Type B pancreatic cell (in vitro differentiated cells): ENCODE measurements at regions not wholly inside any gene's neighbourhood (a gene's known extent, or its start where the extent isn't known, plus 50 kb on each side); places are given as distances from the start of the nearest gene placed in this dataset.

Experiments used
- DNase-seq: peaks from one replicate; pipeline ENCODE4 v3.0.0; 2021; ENCODE audit warnings: mixed read lengths; ENCODE audit not compliant: unreplicated experiment; ENCODE audit errors: extremely low spot score
- H3K27ac Mint-ChIP-seq: 2 replicates; pipeline ENCODE4 v1.8.0; 2021; ENCODE audit warnings: mild to moderate bottlenecking, mixed read lengths
- H3K27me3 Mint-ChIP-seq: 2 replicates; pipeline ENCODE4 v1.8.0; 2021; ENCODE audit warnings: mixed read lengths
- H3K36me3 Mint-ChIP-seq: 2 replicates; pipeline ENCODE4 v1.8.0; 2021; ENCODE audit warnings: mixed read lengths
- H3K4me1 Mint-ChIP-seq: one replicate; pipeline ENCODE4 v1.8.0; 2021; ENCODE audit warnings: mixed read lengths; ENCODE audit not compliant: unreplicated experiment
- H3K4me3 Mint-ChIP-seq: 2 replicates; pipeline ENCODE4 v1.8.0; 2021; ENCODE audit warnings: mild to moderate bottlenecking, mixed read lengths
- H3K9me3 Mint-ChIP-seq: 2 replicates; pipeline ENCODE4 v1.8.0; 2021; ENCODE audit warnings: mixed read lengths
- TF ChIP-seq, protein P1 (sequence below): fragments of 200-600 bp; sonication (generic); conservative IDR thresholded peaks from 2 replicates; pipeline ENCODE4 v1.5.0; 2021; ENCODE audit warnings: antibody characterized with exemption, mild to moderate bottlenecking

- peaks cover 9% of the 10 kb centered on the region for H3K9me3 Mint-ChIP-seq
- peaks cover 3% of the 10 kb centered on the region for H3K36me3 Mint-ChIP-seq
- H3K4me1 Mint-ChIP-seq = peaks cover 35% of the 10 kb centered on the region
- DNase-seq = no peak
- H3K27me3 Mint-ChIP-seq = peaks cover 10% of the 10 kb centered on the region
- TF ChIP-seq, protein P1, sequence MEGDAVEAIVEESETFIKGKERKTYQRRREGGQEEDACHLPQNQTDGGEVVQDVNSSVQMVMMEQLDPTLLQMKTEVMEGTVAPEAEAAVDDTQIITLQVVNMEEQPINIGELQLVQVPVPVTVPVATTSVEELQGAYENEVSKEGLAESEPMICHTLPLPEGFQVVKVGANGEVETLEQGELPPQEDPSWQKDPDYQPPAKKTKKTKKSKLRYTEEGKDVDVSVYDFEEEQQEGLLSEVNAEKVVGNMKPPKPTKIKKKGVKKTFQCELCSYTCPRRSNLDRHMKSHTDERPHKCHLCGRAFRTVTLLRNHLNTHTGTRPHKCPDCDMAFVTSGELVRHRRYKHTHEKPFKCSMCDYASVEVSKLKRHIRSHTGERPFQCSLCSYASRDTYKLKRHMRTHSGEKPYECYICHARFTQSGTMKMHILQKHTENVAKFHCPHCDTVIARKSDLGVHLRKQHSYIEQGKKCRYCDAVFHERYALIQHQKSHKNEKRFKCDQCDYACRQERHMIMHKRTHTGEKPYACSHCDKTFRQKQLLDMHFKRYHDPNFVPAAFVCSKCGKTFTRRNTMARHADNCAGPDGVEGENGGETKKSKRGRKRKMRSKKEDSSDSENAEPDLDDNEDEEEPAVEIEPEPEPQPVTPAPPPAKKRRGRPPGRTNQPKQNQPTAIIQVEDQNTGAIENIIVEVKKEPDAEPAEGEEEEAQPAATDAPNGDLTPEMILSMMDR = no peak
- H3K27ac Mint-ChIP-seq = no peak overlapping the region
- H3K4me3 Mint-ChIP-seq = no peak overlapping the region
Measured at GRCh38 chr13:106377341-106377740, 158.1 kb downstream of the EFNB2 start.

GRCh38 chr13:106376401-106377112 is 158.9 kb downstream of the EFNB2 start:
- H3K27me3 Mint-ChIP-seq = peaks cover 7% of the 10 kb centered on the region
- TF ChIP-seq, protein P1 = peak; percentile 48
- H3K36me3 Mint-ChIP-seq = peaks cover 3% of the 10 kb centered on the region
- DNase-seq = no peak
- H3K27ac Mint-ChIP-seq = no peak overlapping the region
- no peak overlapping the region for H3K4me3 Mint-ChIP-seq
- H3K9me3 Mint-ChIP-seq = peaks cover 5% of the 10 kb centered on the region
- H3K4me1 Mint-ChIP-seq = peaks cover 33% of the 10 kb centered on the region

- TF ChIP-seq, protein P1 = no peak
- DNase-seq = no peak
- Mint-ChIP-seq H3K27ac (no peak overlapping the region), H3K4me1 (peaks cover 21% of the 10 kb centered on the region), H3K27me3 (peaks cover 7% of the 10 kb centered on the region), H3K4me3 (no peak overlapping the region), H3K36me3 (peaks cover 3% of the 10 kb centered on the region), H3K9me3 (peaks cover 5% of the 10 kb centered on the region)
Measured at GRCh38 chr13:106375085-106375484, 160.4 kb downstream of the EFNB2 start.

GRCh38 chr13:106374631-106375030 is 160.8 kb downstream of the EFNB2 start:
- peaks cover 7% of the 10 kb centered on the region for H3K27me3 Mint-ChIP-seq
- TF ChIP-seq, protein P1 = no peak
- peaks cover 21% of the 10 kb centered on the region for H3K4me1 Mint-ChIP-seq
- H3K9me3 Mint-ChIP-seq = peaks cover 5% of the 10 kb centered on the region
- peaks cover 3% of the 10 kb centered on the region for H3K36me3 Mint-ChIP-seq
- no peak overlapping the region for H3K4me3 Mint-ChIP-seq
- no peak overlapping the region for H3K27ac Mint-ChIP-seq
- DNase-seq = no peak

GRCh38 chr13:106373989-106374572 is 161.4 kb downstream of the EFNB2 start:
- H3K4me3 Mint-ChIP-seq = no peak overlapping the region
- peaks cover 4% of the 10 kb centered on the region for H3K9me3 Mint-ChIP-seq
- TF ChIP-seq, protein P1 = no peak
- peaks cover 6% of the 10 kb centered on the region for H3K27me3 Mint-ChIP-seq
- no peak for DNase-seq
- H3K36me3 Mint-ChIP-seq = peaks cover 3% of the 10 kb centered on the region
- no peak overlapping the region for H3K27ac Mint-ChIP-seq
- H3K4me1 Mint-ChIP-seq = peaks cover 21% of the 10 kb centered on the region
